ENCODE measurements at regions not wholly inside any gene's neighbourhood (a gene's known extent, or its start where the extent isn't known, plus 50 kb on each side); places are given as distances from the start of the nearest gene placed in this dataset.

GRCh38 chr2:7373156-7373555, 455.9 kb downstream of the RNF144A start:
- TF ChIP-seq POLR2A (IDR thresholded peaks at IDR 0.05): no peak
- no peak for TF ChIP-seq CTCF (IDR thresholded peaks at IDR 0.05)
- TF ChIP-seq POLR2AphosphoS5 (IDR thresholded peaks at IDR 0.05): no peak
